Neuron (in vitro differentiated cells): ENCODE measurements at regions not wholly inside any gene's neighbourhood (a gene's known extent, or its start where the extent isn't known, plus 50 kb on each side); places are given as distances from the start of the nearest gene placed in this dataset.
"Not testable (repeated sequence)": the region's sequence is repeated elsewhere in the genome, so short reads cannot be mapped to it uniquely, and the experiment has no call there.

Experiments
- H2AFZ ChIP-seq: one replicate; pipeline ENCODE4 v1.6.1; 2013; ENCODE audit warnings: low read depth, mild to moderate bottlenecking, inconsistent platforms, low read length, moderate library complexity
- H3K27me3 ChIP-seq: one replicate; pipeline ENCODE4 v1.6.1; 2013; ENCODE audit warnings: low read length; ENCODE audit not compliant: insufficient read depth
- H3K36me3 ChIP-seq: one replicate; pipeline ENCODE4 v1.6.1; 2013; ENCODE audit warnings: low read length; ENCODE audit not compliant: insufficient read depth
- H3K4me1 ChIP-seq: one replicate; pipeline ENCODE4 v1.6.1; 2013; ENCODE audit warnings: low read length; ENCODE audit not compliant: insufficient read depth
- H3K4me3 ChIP-seq: 2 replicates; pipeline ENCODE4 v1.5.1; 2013; ENCODE audit warnings: mild to moderate bottlenecking, low read length, moderate library complexity
- H3K9me3 ChIP-seq: one replicate; pipeline ENCODE4 v1.6.1; 2013; ENCODE audit warnings: low read length

- H2AFZ ChIP-seq, H3K4me3 ChIP-seq, H3K36me3 ChIP-seq, H3K9me3 ChIP-seq, H3K4me1 ChIP-seq, H3K27me3 ChIP-seq: not testable (repeated sequence)
Observed at GRCh38 chr5:85662969-85663707, 954.6 kb upstream of the COX7C start.

- H3K4me1 ChIP-seq, result no peaks in the 10 kb centered on the region
- no peaks in the 10 kb centered on the region for H3K36me3 ChIP-seq
- H2AFZ ChIP-seq, result no peak overlapping the region
- no peak overlapping the region for H3K4me3 ChIP-seq
- H3K9me3 ChIP-seq, result no peaks in the 10 kb centered on the region
- no peaks in the 10 kb centered on the region for H3K27me3 ChIP-seq
Observed at GRCh38 chr5:85663708-85664031, 954.1 kb upstream of the COX7C start.

GRCh38 chr5:85670417-85670816 lies 947.3 kb upstream of the COX7C start:
- no peaks in the 10 kb centered on the region for H3K27me3 ChIP-seq
- no peaks in the 10 kb centered on the region for H3K36me3 ChIP-seq

DNA sequence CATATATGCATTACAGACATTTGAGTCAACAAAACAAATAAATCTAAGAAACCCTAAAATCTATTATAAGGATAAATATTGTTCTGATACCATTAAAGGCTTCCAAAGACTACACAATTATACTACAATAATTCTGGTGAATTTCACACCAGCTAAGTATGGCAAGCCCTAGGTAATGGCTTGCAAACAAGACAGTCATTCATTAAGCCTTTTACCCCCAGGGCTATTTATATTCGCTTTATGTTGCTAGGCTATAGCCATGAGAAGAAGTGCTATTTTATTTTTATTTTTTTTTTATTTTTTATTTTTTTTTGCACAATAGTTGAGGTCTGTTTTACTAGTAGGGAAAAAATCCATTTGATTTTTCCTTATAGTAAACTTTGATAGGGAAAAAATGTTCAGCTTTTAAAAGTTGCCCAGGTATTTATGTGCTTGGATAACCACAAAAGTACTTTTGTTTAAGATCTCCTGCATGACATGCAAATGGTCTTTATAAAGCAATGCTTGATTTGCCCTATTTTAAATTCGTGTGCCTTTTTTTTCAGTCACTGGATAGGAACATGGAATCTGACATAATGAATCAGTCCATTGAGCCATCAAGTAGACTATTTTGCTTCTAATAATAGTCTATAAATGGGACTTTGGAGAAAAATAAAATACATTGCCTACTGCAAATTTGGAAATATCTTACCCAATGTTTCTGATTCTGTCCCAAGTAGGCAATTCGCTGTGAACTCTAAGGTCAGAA lies 946.3 kb upstream of the COX7C start:
- Histone ChIP-seq H3K9me3 (no peaks in the 10 kb centered on the region), H3K27me3 (no peaks in the 10 kb centered on the region), H3K36me3 (no peaks in the 10 kb centered on the region), H3K4me1 (peaks cover 6% of the 10 kb centered on the region), H3K4me3 (no peak overlapping the region), H2AFZ (no peak overlapping the region)

More at GRCh38 chr5:85670417-85670816, 947.3 kb upstream of the COX7C start:
- H3K4me3 ChIP-seq, result no peak overlapping the region
- H2AFZ ChIP-seq, result no peak overlapping the region
- no peaks in the 10 kb centered on the region for H3K9me3 ChIP-seq
- H3K4me1 ChIP-seq, result peaks cover 3% of the 10 kb centered on the region

- Histone ChIP-seq H3K36me3 (no peaks in the 10 kb centered on the region), H3K4me1 (no peaks in the 10 kb centered on the region), H2AFZ (no peak overlapping the region), H3K27me3 (no peaks in the 10 kb centered on the region), H3K9me3 (no peaks in the 10 kb centered on the region), H3K4me3 (no peak overlapping the region)
Observed at GRCh38 chr5:85681871-85682270, 935.9 kb upstream of the COX7C start.

- H2AFZ ChIP-seq, result no peak overlapping the region
- no peaks in the 10 kb centered on the region for H3K4me1 ChIP-seq
- no peaks in the 10 kb centered on the region for H3K36me3 ChIP-seq
- H3K27me3 ChIP-seq, result no peaks in the 10 kb centered on the region
- H3K4me3 ChIP-seq, result no peak overlapping the region
- no peaks in the 10 kb centered on the region for H3K9me3 ChIP-seq
Observed at GRCh38 chr5:85684351-85684750, 933.4 kb upstream of the COX7C start.

GRCh38 chr5:85703296-85703695 lies 914.4 kb upstream of the COX7C start:
- H3K4me1 ChIP-seq, result no peaks in the 10 kb centered on the region
- no peak overlapping the region for H3K4me3 ChIP-seq
- no peak overlapping the region for H2AFZ ChIP-seq
- no peaks in the 10 kb centered on the region for H3K9me3 ChIP-seq
- H3K36me3 ChIP-seq, result no peaks in the 10 kb centered on the region
- no peaks in the 10 kb centered on the region for H3K27me3 ChIP-seq

GRCh38 chr5:85709728-85710127 lies 908.0 kb upstream of the COX7C start:
- H3K36me3 ChIP-seq, result no peaks in the 10 kb centered on the region
- H3K4me3 ChIP-seq, result no peak overlapping the region
- H3K4me1 ChIP-seq, result no peaks in the 10 kb centered on the region
- no peaks in the 10 kb centered on the region for H3K27me3 ChIP-seq
- H3K9me3 ChIP-seq, result no peaks in the 10 kb centered on the region
- no peak overlapping the region for H2AFZ ChIP-seq

DNA sequence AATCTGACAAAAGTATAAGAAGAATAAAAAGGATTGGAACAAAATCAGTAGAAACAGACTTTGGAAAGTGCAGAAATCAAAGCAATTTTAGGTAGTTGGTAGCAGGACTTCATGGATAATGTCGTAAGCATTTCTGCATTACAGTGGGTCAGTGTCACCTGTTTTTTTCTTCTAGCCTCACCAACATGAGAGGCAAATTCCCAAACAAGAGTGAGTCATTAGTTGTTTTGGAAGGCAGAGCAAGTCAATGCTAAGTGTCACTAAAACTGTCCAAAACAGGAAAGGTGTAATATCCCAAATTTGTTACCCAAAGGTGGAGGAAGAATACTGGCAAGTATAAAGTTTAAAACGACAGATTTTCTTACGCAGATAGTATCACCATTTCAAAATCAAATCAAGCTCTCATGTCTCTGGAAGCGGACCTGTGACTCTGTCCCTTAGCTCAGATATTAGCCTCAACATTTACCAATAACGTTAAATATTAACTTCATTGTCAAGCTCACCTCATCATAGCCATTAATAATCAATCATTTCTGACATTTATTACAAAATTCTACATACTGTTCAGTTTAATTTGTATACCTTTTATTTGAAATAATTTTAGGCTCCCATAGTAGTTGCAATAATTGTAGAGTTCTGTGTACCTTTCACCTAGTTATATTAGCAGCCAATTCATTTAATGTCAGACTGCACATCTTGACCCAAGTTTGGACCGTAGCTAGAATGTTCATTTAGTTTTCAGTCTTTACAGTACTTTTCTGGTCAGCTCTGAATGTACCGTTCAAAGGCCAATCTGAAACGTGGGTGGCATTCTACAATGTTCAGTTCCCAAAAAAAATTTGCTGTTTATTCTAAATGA lies 901.2 kb upstream of the COX7C start:
- Histone ChIP-seq H3K4me3 (no peak overlapping the region), H2AFZ (no peak overlapping the region), H3K9me3 (no peaks in the 10 kb centered on the region), H3K4me1 (no peaks in the 10 kb centered on the region), H3K27me3 (no peaks in the 10 kb centered on the region), H3K36me3 (no peaks in the 10 kb centered on the region)

DNA sequence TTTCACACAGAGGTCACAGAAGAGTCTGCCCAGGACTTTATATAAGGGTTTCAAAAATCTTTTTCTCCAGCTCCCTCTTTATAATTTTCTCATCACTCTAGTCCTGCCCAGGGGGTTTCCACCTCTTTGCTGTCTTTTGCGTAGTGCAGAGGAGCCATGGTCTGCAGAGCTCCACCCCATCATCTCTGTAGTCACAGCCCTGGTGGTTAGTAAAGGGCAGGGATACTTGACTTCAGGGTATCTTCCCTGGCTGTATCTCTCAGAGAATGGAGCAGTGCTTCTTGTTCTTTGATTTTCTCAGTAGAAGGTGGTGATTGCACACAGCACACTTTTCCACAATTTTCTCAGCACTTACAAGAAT lies 900.6 kb upstream of the COX7C start:
- no peak overlapping the region for H2AFZ ChIP-seq
- no peak overlapping the region for H3K4me3 ChIP-seq
- no peaks in the 10 kb centered on the region for H3K9me3 ChIP-seq
- no peaks in the 10 kb centered on the region for H3K27me3 ChIP-seq
- H3K36me3 ChIP-seq, result no peaks in the 10 kb centered on the region
- H3K4me1 ChIP-seq, result no peaks in the 10 kb centered on the region

- Histone ChIP-seq H3K36me3 (no peaks in the 10 kb centered on the region), H3K27me3 (no peaks in the 10 kb centered on the region), H3K4me3 (no peak overlapping the region), H3K4me1 (no peaks in the 10 kb centered on the region), H3K9me3 (no peaks in the 10 kb centered on the region), H2AFZ (no peak overlapping the region)
Observed at GRCh38 chr5:85732185-85732584, 885.6 kb upstream of the COX7C start.

DNA sequence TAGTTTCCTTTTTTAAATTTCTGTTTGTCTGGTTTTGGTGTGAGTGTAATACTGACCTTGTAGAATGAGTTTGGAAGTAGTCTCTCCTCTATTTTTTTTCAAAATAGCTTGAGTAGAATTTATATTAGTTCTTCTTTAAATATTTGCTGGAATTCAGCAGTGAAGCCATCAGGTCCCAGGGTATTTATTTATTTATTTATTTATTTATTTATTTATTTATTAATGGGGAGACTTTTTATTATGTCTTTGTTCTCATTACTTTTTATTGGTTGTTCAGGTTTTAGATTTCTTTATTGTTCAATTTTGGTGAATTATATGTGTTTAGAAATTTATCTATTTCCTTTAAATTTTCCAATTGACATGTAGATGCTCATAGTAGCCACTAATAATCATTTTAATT lies 875.8 kb upstream of the COX7C start:
- H2AFZ ChIP-seq, result no peak overlapping the region
- H3K4me1 ChIP-seq, result no peaks in the 10 kb centered on the region
- no peaks in the 10 kb centered on the region for H3K27me3 ChIP-seq
- H3K36me3 ChIP-seq, result no peaks in the 10 kb centered on the region
- no peak overlapping the region for H3K4me3 ChIP-seq
- H3K9me3 ChIP-seq, result no peaks in the 10 kb centered on the region

DNA sequence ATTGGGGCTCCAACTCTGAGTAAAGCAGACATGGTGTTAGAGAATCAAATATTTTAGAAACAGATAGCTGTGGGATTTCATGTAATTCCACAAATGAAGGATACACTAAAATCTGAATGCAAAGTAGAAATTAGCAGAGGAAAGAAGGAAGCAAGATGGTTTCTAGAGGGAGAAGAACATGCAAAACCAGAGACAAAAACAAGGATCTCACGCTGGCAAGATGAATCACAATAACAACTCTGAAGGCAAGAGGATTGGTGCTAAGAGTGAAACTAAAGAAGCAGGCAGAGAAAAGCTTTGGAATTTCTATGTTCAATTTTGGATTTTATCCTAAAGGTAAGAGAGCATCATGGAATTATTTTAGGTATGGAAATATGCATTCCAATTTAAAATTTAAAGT lies 857.2 kb upstream of the COX7C start:
- no peaks in the 10 kb centered on the region for H3K27me3 ChIP-seq
- H3K9me3 ChIP-seq, result no peaks in the 10 kb centered on the region
- no peaks in the 10 kb centered on the region for H3K4me1 ChIP-seq
- H2AFZ ChIP-seq, result no peak overlapping the region
- no peak overlapping the region for H3K4me3 ChIP-seq
- no peaks in the 10 kb centered on the region for H3K36me3 ChIP-seq
